ENCODE measurements at regions not wholly inside any gene's neighbourhood (a gene's known extent, or its start where the extent isn't known, plus 50 kb on each side); places are given as distances from the start of the nearest gene placed in this dataset.

GRCh38 chr11:115922876-115923275 lies 418.7 kb upstream of the CADM1 start:
- TF ChIP-seq CEBPB (IDR thresholded peaks at IDR 0.05) = no peak
- no peak for TF ChIP-seq RAD21 (IDR thresholded peaks at IDR 0.05; ENCODE audit: low read depth)

GRCh38 chr11:115921986-115922385 lies 417.8 kb upstream of the CADM1 start:
- TF ChIP-seq USF1 (IDR thresholded peaks at IDR 0.05) (no peak), CEBPB (IDR thresholded peaks at IDR 0.05) (no peak), RAD21 (IDR thresholded peaks at IDR 0.05; ENCODE audit: low read depth) (no peak), TAF1 (IDR thresholded peaks at IDR 0.05; ENCODE audit: low read depth) (no peak), TCF12 (IDR thresholded peaks at IDR 0.05; ENCODE audit: low read depth) (no peak), ZBTB7A (IDR thresholded peaks at IDR 0.05; ENCODE audit: low read depth) (no peak), CREB1 (IDR thresholded peaks at IDR 0.05; ENCODE audit: low read depth) (no peak)

- TF ChIP-seq USF1 (IDR thresholded peaks at IDR 0.05) = no peak
- no peak for TF ChIP-seq FOXM1 (IDR thresholded peaks at IDR 0.05; ENCODE audit: borderline replicate concordance, low read depth)
- TF ChIP-seq CEBPB (IDR thresholded peaks at IDR 0.05) = no peak
- TF ChIP-seq REST (IDR thresholded peaks at IDR 0.05; ENCODE audit: low read depth) = no peak
- TF ChIP-seq TAF1 (IDR thresholded peaks at IDR 0.05; ENCODE audit: low read depth) = no peak
- TF ChIP-seq TEAD4 (IDR thresholded peaks at IDR 0.05) = no peak
- TF ChIP-seq NFIC (IDR thresholded peaks at IDR 0.05) = no peak
- TF ChIP-seq EGR1 (IDR thresholded peaks at IDR 0.05) = no peak
- no peak for TF ChIP-seq MAX (IDR thresholded peaks at IDR 0.05)
- TF ChIP-seq EP300 (IDR thresholded peaks at IDR 0.05; ENCODE audit: borderline replicate concordance) = no peak
- no peak for TF ChIP-seq CREB1 (IDR thresholded peaks at IDR 0.05; ENCODE audit: low read depth)
- TF ChIP-seq TCF12 (IDR thresholded peaks at IDR 0.05; ENCODE audit: low read depth) = no peak
- TF ChIP-seq YY1 (IDR thresholded peaks at IDR 0.05; ENCODE audit: low read depth) = no peak
Observed at GRCh38 chr11:115921540-115921939, 417.3 kb upstream of the CADM1 start.

- no peak for TF ChIP-seq RAD21 (IDR thresholded peaks at IDR 0.05; ENCODE audit: low read depth)
- TF ChIP-seq EGR1 (IDR thresholded peaks at IDR 0.05) = no peak
- no peak for TF ChIP-seq YY1 (IDR thresholded peaks at IDR 0.05; ENCODE audit: low read depth)
- TF ChIP-seq EP300 (IDR thresholded peaks at IDR 0.05; ENCODE audit: borderline replicate concordance) = no peak
- TF ChIP-seq USF1 (IDR thresholded peaks at IDR 0.05) = no peak
- no peak for TF ChIP-seq FOXM1 (IDR thresholded peaks at IDR 0.05; ENCODE audit: borderline replicate concordance, low read depth)
- no peak for TF ChIP-seq TCF12 (IDR thresholded peaks at IDR 0.05; ENCODE audit: low read depth)
Observed at GRCh38 chr11:115920841-115921480, 416.7 kb upstream of the CADM1 start.

GRCh38 chr11:115920092-115920461 lies 415.9 kb upstream of the CADM1 start:
- TF ChIP-seq MAX (IDR thresholded peaks at IDR 0.05) = no peak
- no peak for TF ChIP-seq FOXM1 (IDR thresholded peaks at IDR 0.05; ENCODE audit: borderline replicate concordance, low read depth)
- TF ChIP-seq REST (IDR thresholded peaks at IDR 0.05; ENCODE audit: low read depth) = no peak
- TF ChIP-seq CREB1 (IDR thresholded peaks at IDR 0.05; ENCODE audit: low read depth) = no peak
- TF ChIP-seq TAF1 (IDR thresholded peaks at IDR 0.05; ENCODE audit: low read depth) = no peak
- no peak for TF ChIP-seq CEBPB (IDR thresholded peaks at IDR 0.05)
- no peak for TF ChIP-seq TCF12 (IDR thresholded peaks at IDR 0.05; ENCODE audit: low read depth)
- TF ChIP-seq ZBTB7A (IDR thresholded peaks at IDR 0.05; ENCODE audit: low read depth) = no peak
- TF ChIP-seq USF1 (IDR thresholded peaks at IDR 0.05) = no peak
- TF ChIP-seq TEAD4 (IDR thresholded peaks at IDR 0.05) = no peak
- TF ChIP-seq EGR1 (IDR thresholded peaks at IDR 0.05) = no peak
- no peak for TF ChIP-seq NFIC (IDR thresholded peaks at IDR 0.05)
- no peak for TF ChIP-seq YY1 (IDR thresholded peaks at IDR 0.05; ENCODE audit: low read depth)
- TF ChIP-seq RAD21 (IDR thresholded peaks at IDR 0.05; ENCODE audit: low read depth) = no peak

Measured in Ishikawa (cell line).